CD4-positive, alpha-beta T cell (primary cell): ENCODE measurements at regions not wholly inside any gene's neighbourhood (a gene's known extent, or its start where the extent isn't known, plus 50 kb on each side); places are given as distances from the start of the nearest gene placed in this dataset.
"Not testable (repeated sequence)": the region's sequence is repeated elsewhere in the genome, so short reads cannot be mapped to it uniquely, and the experiment has no call there.

Experiments used
- ATAC-seq: fragments of 200-7000 bp; cut with Tn5 transposase; one replicate; pipeline ENCODE4 v1.10.0; 2022; ENCODE audit warnings: mild to moderate bottlenecking; ENCODE audit not compliant: poor library complexity
- CTCF ChIA-PET: fragments of 350-600 bp; sonication (Branson Sonifier 250); formaldehyde crosslinking; loops from one replicate; lab custom pipeline; 2021; ENCODE audit warnings: antibody characterized with exemption, inconsistent platforms; lab: Charles Lee
- POLR2A ChIA-PET: fragments of 350-600 bp; sonication (Branson Sonifier 250); formaldehyde crosslinking; loops from one replicate; lab custom pipeline; 2021; ENCODE audit warnings: antibody characterized with exemption, inconsistent platforms; lab: Charles Lee
- DNase-seq, 14 experiments: peaks; one replicate each; pipeline ENCODE4 v3.0.0-alpha.2; 2013 to 2020; ENCODE audit warnings: mixed read lengths in 2 of 14
- H3K27ac ChIP-seq, 2 donors: one replicate each; pipeline versions ENCODE4 v1.5.1 to v1.7.0; 2013; ENCODE audit warnings: low read length in 2 of 2, low read depth in 1 of 2, mild to moderate bottlenecking in 1 of 2
- H3K27me3 ChIP-seq, 2 experiments: 1 replicate in 1 of 2; 2 replicates in 1 of 2; pipeline versions ENCODE4 v1.6.1 to v1.7.0; 2013; ENCODE audit warnings: low read length in 2 of 2, control low read depth in 1 of 2, mild to moderate bottlenecking in 1 of 2, moderate library complexity in 1 of 2; ENCODE audit not compliant: insufficient read depth in 2 of 2, control insufficient read depth in 1 of 2
- H3K36me3 ChIP-seq: one replicate; pipeline ENCODE4 v1.6.1; 2013; ENCODE audit warnings: low read length, control low read depth; ENCODE audit not compliant: insufficient read depth
- H3K4me1 ChIP-seq: one replicate; pipeline ENCODE4 v1.6.1; 2013; ENCODE audit warnings: low read length, control low read depth; ENCODE audit not compliant: insufficient read depth
- H3K4me3 ChIP-seq: one replicate; pipeline ENCODE4 v1.5.1; 2013; ENCODE audit warnings: mild to moderate bottlenecking, low read length, moderate library complexity
- H3K9me3 ChIP-seq, 2 experiments: 1 replicate in 1 of 2; 2 replicates in 1 of 2; pipeline versions ENCODE4 v1.6.1 to v1.7.0; 2013; ENCODE audit warnings: low read length in 2 of 2, mild to moderate bottlenecking in 2 of 2, control low read depth in 1 of 2, moderate library complexity in 1 of 2; ENCODE audit not compliant: control insufficient read depth in 1 of 2, insufficient read depth in 1 of 2
- H3K27ac Mint-ChIP-seq: one replicate; pipeline ENCODE4 v1.8.0; 2020; ENCODE audit warnings: mixed read lengths
- H3K27me3 Mint-ChIP-seq: one replicate; pipeline ENCODE4 v1.8.0; 2021; ENCODE audit warnings: mixed read lengths
- H3K36me3 Mint-ChIP-seq: one replicate; pipeline ENCODE4 v1.8.0; 2021; ENCODE audit warnings: low read depth, mixed read lengths
- H3K4me1 Mint-ChIP-seq: one replicate; pipeline ENCODE4 v1.8.0; 2021; ENCODE audit warnings: low read depth, mixed read lengths
- H3K4me3 Mint-ChIP-seq: one replicate; pipeline ENCODE4 v1.8.0; 2020; ENCODE audit warnings: mild to moderate bottlenecking, mixed read lengths
- H3K9me3 Mint-ChIP-seq: one replicate; pipeline ENCODE4 v1.8.0; 2020; ENCODE audit warnings: mixed read lengths
- intact Hi-C, 2 experiments: fragments of 100-400 bp; cut with DNase I in 1 of 2; cut with micrococcal nuclease in 1 of 2; formaldehyde crosslinking; loops; one replicate each; pipeline versions ENCODE4 v1.15.1 to v1.9.0; 2023 to 2025; cut with DNase I, micrococcal nuclease
- TF ChIP-seq, protein P1 (sequence below): fragments of 200-600 bp; IDR thresholded peaks from one replicate; pipeline ENCODE4 v1.8.0; 2022; ENCODE audit warnings: antibody characterized with exemption, mild to moderate bottlenecking

DNA sequence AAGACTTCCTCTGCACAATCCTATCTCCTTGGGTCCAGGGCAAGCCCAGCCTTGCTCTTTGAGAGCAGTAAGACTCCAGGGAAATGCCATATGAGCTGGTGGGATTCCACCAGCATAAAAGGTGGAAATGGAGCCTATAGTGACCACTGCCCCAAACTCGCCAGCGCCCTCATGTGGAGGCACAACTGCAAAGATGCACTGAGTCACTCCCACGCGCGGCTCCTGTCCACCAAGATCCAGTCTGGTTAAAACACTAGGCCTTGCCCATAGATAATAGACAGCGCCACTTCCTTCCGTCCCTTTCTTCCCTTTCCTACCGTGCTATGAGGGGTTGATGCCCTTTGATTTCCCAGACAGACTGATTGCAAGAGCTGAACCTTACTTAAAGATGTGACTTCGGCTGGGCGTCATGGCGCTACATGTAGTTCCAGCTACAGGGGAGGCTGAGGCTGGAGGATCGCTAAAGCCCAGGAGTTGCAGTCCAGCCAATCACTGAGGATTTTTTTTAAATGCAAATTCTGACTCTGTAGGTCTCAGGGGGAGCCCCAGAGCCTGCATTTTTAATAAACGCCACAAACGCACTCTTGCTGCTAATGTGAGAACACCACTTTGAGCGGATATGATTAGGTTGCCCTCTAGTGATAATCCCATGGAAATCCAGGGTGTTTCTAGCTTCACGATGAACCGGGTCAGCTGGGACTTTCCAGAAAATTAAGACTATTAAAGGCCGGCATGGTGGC is 136.5 kb downstream of the EPC1 start:
- no peak overlapping the region for H3K27ac ChIP-seq
- Mint-ChIP-seq H3K27me3 (no peaks in the 10 kb centered on the region), H3K36me3 (no peaks in the 10 kb centered on the region), H3K4me3 (no peak overlapping the region), H3K4me1 (peaks cover 4% of the 10 kb centered on the region), H3K27ac (no peak overlapping the region), H3K9me3 (no peaks in the 10 kb centered on the region)
- ChIA-PET POLR2A (no interaction called here), CTCF (no interaction called here)
- ATAC-seq: no peak
- H3K4me1 ChIP-seq: peaks cover 7% of the 10 kb centered on the region
- H3K9me3 ChIP-seq: no peaks in the 10 kb centered on the region
- H3K4me3 ChIP-seq: no peak overlapping the region
- intact Hi-C loops: loop anchor here in 1 of 2 experiments (10.0 kb wide), 1 partner anchor 1486 kb away; no protein-coding TSS in a partner anchor
- peak in 3 of 14 experiments; percentile 8 to 32 (median 12) for DNase-seq
- H3K27me3 ChIP-seq: no peaks in the 10 kb centered on the region
- H3K36me3 ChIP-seq: no peaks in the 10 kb centered on the region
- TF ChIP-seq, protein P1, sequence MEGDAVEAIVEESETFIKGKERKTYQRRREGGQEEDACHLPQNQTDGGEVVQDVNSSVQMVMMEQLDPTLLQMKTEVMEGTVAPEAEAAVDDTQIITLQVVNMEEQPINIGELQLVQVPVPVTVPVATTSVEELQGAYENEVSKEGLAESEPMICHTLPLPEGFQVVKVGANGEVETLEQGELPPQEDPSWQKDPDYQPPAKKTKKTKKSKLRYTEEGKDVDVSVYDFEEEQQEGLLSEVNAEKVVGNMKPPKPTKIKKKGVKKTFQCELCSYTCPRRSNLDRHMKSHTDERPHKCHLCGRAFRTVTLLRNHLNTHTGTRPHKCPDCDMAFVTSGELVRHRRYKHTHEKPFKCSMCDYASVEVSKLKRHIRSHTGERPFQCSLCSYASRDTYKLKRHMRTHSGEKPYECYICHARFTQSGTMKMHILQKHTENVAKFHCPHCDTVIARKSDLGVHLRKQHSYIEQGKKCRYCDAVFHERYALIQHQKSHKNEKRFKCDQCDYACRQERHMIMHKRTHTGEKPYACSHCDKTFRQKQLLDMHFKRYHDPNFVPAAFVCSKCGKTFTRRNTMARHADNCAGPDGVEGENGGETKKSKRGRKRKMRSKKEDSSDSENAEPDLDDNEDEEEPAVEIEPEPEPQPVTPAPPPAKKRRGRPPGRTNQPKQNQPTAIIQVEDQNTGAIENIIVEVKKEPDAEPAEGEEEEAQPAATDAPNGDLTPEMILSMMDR: peak; percentile 26

DNA sequence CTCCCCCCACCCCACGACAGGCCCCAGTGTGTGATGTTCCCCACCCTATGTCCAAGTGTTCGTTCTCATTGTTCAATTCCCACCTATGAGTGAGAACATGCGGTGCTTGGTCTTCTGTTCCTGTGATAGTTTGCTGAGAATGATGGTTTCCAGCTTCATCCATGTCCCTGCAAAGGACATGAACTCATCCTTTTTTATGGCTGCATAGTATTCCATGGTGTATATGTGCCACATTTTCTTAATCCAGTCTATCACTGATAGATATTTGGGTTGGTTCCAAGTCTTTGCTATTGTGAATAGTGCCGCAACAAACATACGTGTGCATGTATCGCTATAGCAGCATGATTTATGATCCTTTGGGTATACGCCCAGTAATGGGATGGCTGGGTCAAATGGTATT is 139.0 kb downstream of the EPC1 start:
- H3K36me3 ChIP-seq, H3K27me3 ChIP-seq, H3K9me3 Mint-ChIP-seq, H3K4me1 ChIP-seq, H3K27me3 Mint-ChIP-seq, H3K9me3 ChIP-seq, H3K27ac ChIP-seq, H3K4me3 ChIP-seq, H3K27ac Mint-ChIP-seq, ATAC-seq, H3K4me1 Mint-ChIP-seq, H3K36me3 Mint-ChIP-seq, H3K4me3 Mint-ChIP-seq, DNase-seq, POLR2A ChIA-PET: not testable (repeated sequence)
- CTCF ChIA-PET: interaction anchor here (1.0 kb wide), 1 partner anchor 18 kb away, joined by 6 read pairs; no protein-coding TSS in a partner anchor
- intact Hi-C loops: loop anchor here (5.0 kb wide), 1 partner anchor 346 kb away; no protein-coding TSS in a partner anchor

DNA sequence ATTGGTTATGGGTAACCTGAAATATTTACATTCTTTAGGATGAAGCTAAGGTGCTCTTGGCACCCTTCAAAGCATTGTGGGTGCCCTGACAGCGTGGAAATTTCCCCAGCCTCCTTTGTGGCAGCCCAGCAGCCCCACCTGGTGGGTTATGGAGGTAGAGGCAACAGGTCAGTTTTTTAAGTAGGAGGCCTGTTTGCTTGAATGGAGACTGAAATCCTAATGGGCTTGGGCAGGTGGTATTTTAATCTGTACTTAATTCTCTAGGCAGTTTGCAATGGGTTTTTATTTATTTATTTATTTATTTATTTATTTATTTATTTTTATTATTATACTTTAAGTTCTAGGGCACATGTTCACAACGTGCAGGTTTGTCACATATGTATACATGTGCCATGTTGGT is 139.4 kb downstream of the EPC1 start:
- Histone ChIP-seq H3K27me3 (no peaks in the 10 kb centered on the region), H3K9me3 (no peaks in the 10 kb centered on the region), H3K4me3 (no peak overlapping the region), H3K27ac (no peak overlapping the region), H3K4me1 (peaks cover 7% of the 10 kb centered on the region), H3K36me3 (no peaks in the 10 kb centered on the region)
- peaks cover 5% of the 10 kb centered on the region for H3K4me1 Mint-ChIP-seq
- no peaks in the 10 kb centered on the region for H3K36me3 Mint-ChIP-seq
- CTCF ChIA-PET: interaction anchor here (1.0 kb wide), 1 partner anchor 18 kb away, joined by 6 read pairs; no protein-coding TSS in a partner anchor
- POLR2A ChIA-PET: no interaction called here
- TF ChIP-seq, protein P1: peak; percentile 68
- DNase-seq: peak; percentile 27 to 75 (median 46)
- ATAC-seq: peak; percentile 86
- no peak overlapping the region for H3K27ac Mint-ChIP-seq
- no peak overlapping the region for H3K4me3 Mint-ChIP-seq
- intact Hi-C loops: loop anchor here (2.0 to 5.0 kb wide), 2 partner anchors 17 to 345 kb away; no protein-coding TSS in a partner anchor
- no peaks in the 10 kb centered on the region for H3K9me3 Mint-ChIP-seq
- H3K27me3 Mint-ChIP-seq: no peaks in the 10 kb centered on the region
